B cell (primary cell): ENCODE measurements at regions not wholly inside any gene's neighbourhood (a gene's known extent, or its start where the extent isn't known, plus 50 kb on each side); places are given as distances from the start of the nearest gene placed in this dataset.
"Not testable (repeated sequence)": the region's sequence is repeated elsewhere in the genome, so short reads cannot be mapped to it uniquely, and the experiment has no call there.

ENCODE experiments used
- ATAC-seq: fragments of 200-7000 bp; cut with Tn5 transposase; one replicate; pipeline ENCODE4 v1.10.0; 2021; ENCODE audit warnings: low read depth, mild to moderate bottlenecking, moderate number of reproducible peaks, moderate library complexity
- CTCF ChIA-PET: fragments of 350-600 bp; sonication (Branson Sonifier 250); formaldehyde crosslinking; loops from one replicate; lab custom pipeline; 2021; ENCODE audit warnings: antibody characterized with exemption, inconsistent platforms; lab: Charles Lee
- POLR2A ChIA-PET: fragments of 350-600 bp; sonication (Branson Sonifier 250); formaldehyde crosslinking; loops from one replicate; lab custom pipeline; 2021; ENCODE audit warnings: antibody characterized with exemption; lab: Charles Lee
- DNase-seq: peaks from one replicate; pipeline ENCODE4 v3.0.0; 2013
- H2AFZ ChIP-seq: 2 replicates; pipeline ENCODE4 v1.6.1; 2012; ENCODE audit warnings: mild to moderate bottlenecking, low read depth, low read length; ENCODE audit not compliant: insufficient read depth, poor library complexity, severe bottlenecking
- H3K27ac ChIP-seq, 2 donors: 1 replicate in 1 of 2; 2 replicates in 1 of 2; pipeline ENCODE4 v1.5.1; 2012 to 2013; ENCODE audit warnings: low read length in 2 of 2, mild to moderate bottlenecking in 2 of 2, moderate library complexity in 1 of 2
- H3K27me3 ChIP-seq, 4 experiments: fragments of 200-600 bp in 1 of 4; sonication (generic) in 1 of 4; replicated peaks in 1 of 4; 1 replicate in 2 of 4; 2 replicates in 2 of 4; pipeline versions ENCODE4 v1.6.1 to v1.7.0; 2013 to 2016; ENCODE audit warnings: low read length in 3 of 4, mild to moderate bottlenecking in 2 of 4, mixed read lengths in 1 of 4, moderate library complexity in 1 of 4; ENCODE audit not compliant: insufficient read depth in 4 of 4, control insufficient read depth in 3 of 4; ENCODE audit errors: control extremely low read depth in 1 of 4
- H3K36me3 ChIP-seq, 2 experiments: replicated peaks in 1 of 2; 1 replicate in 1 of 2; 2 replicates in 1 of 2; pipeline versions ENCODE4 v1.6.1 to v1.7.1; 2013; ENCODE audit warnings: low read length in 1 of 2; ENCODE audit not compliant: insufficient read depth in 2 of 2, control insufficient read depth in 1 of 2; ENCODE audit errors: control extremely low read depth in 1 of 2, extremely low read depth in 1 of 2
- H3K4me1 ChIP-seq, 2 donors: fragments of 200-600 bp in 1 of 2; sonication (generic) in 1 of 2; 1 replicate in 1 of 2; 2 replicates in 1 of 2; pipeline versions ENCODE4 v1.5.1 to v1.6.1; 2013 to 2017; ENCODE audit warnings: low read length in 2 of 2; ENCODE audit not compliant: control insufficient read depth in 2 of 2, insufficient read depth in 2 of 2
- H3K4me2 ChIP-seq: replicated peaks from 2 replicates; pipeline ENCODE3; 2012; ENCODE audit warnings: mild to moderate bottlenecking, low read depth, low read length; ENCODE audit not compliant: poor library complexity, severe bottlenecking
- H3K4me3 ChIP-seq, 5 experiments: fragments of 200-600 bp in 1 of 5; sonication (generic) in 1 of 5; 1 replicate in 3 of 5; 2 replicates in 2 of 5; pipeline versions ENCODE4 v1.5.1 to v1.7.0; 2011 to 2016; ENCODE audit warnings: low read length in 4 of 5, mild to moderate bottlenecking in 4 of 5, low read depth in 2 of 5, control low read depth in 1 of 5, moderate library complexity in 1 of 5; ENCODE audit not compliant: insufficient read depth in 1 of 5; ENCODE audit errors: control extremely low read depth in 1 of 5, extremely low read depth in 1 of 5
- H3K79me2 ChIP-seq: fragments of 200-600 bp; sonication (generic); one replicate; pipeline ENCODE4 v1.6.0; 2016; ENCODE audit warnings: low read length; ENCODE audit not compliant: control insufficient read depth, insufficient read depth
- H3K9ac ChIP-seq: fragments of 200-600 bp; sonication (generic); 2 replicates; pipeline ENCODE4 v1.6.1; 2017; ENCODE audit warnings: mild to moderate bottlenecking, low read length, moderate library complexity
- H3K9me3 ChIP-seq, 3 donors: one replicate each; pipeline versions ENCODE4 v1.6.1 to v1.7.1; 2013; ENCODE audit warnings: low read length in 2 of 3; ENCODE audit not compliant: control insufficient read depth in 2 of 3, insufficient read depth in 1 of 3; ENCODE audit errors: control extremely low read depth in 1 of 3
- H4K20me1 ChIP-seq: 2 replicates; pipeline ENCODE4 v1.6.0; 2012; ENCODE audit warnings: mild to moderate bottlenecking, low read length; ENCODE audit not compliant: insufficient read depth, control insufficient read depth, poor library complexity, severe bottlenecking
- H3K27ac Mint-ChIP-seq: one replicate; pipeline ENCODE4 v1.8.0; 2021; ENCODE audit warnings: mixed read lengths
- H3K27me3 Mint-ChIP-seq: one replicate; pipeline ENCODE4 v1.8.0; 2021; ENCODE audit warnings: mixed read lengths
- H3K4me1 Mint-ChIP-seq: one replicate; pipeline ENCODE4 v1.8.0; 2021; ENCODE audit warnings: mixed read lengths
- H3K4me3 Mint-ChIP-seq: one replicate; pipeline ENCODE4 v1.8.0; 2021; ENCODE audit warnings: mixed read lengths
- H3K9me3 Mint-ChIP-seq: one replicate; pipeline ENCODE4 v1.8.0; 2022; ENCODE audit warnings: mixed read lengths; ENCODE audit not compliant: insufficient read depth
- CTCF ChIP-seq: fragments of 200-600 bp; IDR thresholded peaks from one replicate; pipeline ENCODE4 v1.8.0; 2022; ENCODE audit warnings: antibody characterized with exemption, mild to moderate bottlenecking
- EZH2 ChIP-seq: IDR thresholded peaks from 2 replicates; pipeline ENCODE4 v1.6.1; 2012; ENCODE audit warnings: borderline replicate concordance, low read depth, mild to moderate bottlenecking, moderate library complexity, low read length; ENCODE audit not compliant: insufficient read depth, poor library complexity, severe bottlenecking
- WGBS: methylation state at CpG from one replicate; pipeline ENCODE4 v1.1.5; 2013; ENCODE audit warnings: missing lambda C conversion rate; ENCODE audit not compliant: insufficient coverage; 5-methylcytosine and 5-hydroxymethylcytosine counted together
- intact Hi-C: fragments of 100-400 bp; cut with micrococcal nuclease; formaldehyde crosslinking; loops from one replicate; pipeline ENCODE4 v1.10.0; 2022

DNA sequence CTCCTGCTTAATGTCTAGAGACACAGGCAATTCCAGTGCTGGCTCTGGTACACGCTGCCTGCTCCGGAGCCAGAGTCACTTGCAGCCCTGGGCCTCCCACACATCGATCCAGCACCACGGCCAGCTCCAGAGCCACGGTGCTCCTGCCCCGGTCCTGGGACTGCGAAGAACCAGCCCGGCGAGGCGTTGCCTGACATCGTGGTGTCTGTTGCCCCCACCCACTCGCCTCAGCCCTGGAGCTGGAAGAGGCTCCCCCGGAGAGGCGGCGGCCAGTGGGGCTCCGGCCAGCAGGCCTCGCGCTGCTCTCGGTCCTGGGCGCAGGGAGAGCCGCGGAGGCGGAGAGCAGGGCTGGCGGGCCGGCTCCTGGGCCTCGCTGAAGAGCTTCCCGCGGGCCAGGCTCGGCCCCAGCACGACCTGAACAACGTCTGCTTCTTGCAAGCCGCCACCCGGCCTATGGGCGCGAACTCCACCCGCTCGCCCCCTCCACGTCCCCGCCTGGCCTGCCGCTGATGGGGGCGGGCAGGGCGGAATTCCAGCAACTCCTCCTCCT lies 364.8 kb downstream of the CEP170 start:
- TF ChIP-seq CTCF: no peak
- no peak for TF ChIP-seq EZH2
- no peak overlapping the region for H3K4me2 ChIP-seq
- no peaks in the 10 kb centered on the region for H4K20me1 ChIP-seq
- H3K4me1 ChIP-seq: no peaks in the 10 kb centered on the region
- H3K4me3 ChIP-seq: no peak overlapping the region
- Mint-ChIP-seq H3K4me3 (no peak overlapping the region), H3K9me3 (no peaks in the 10 kb centered on the region), H3K27ac (no peak overlapping the region), H3K4me1 (no peaks in the 10 kb centered on the region), H3K27me3 (peaks cover 16% of the 10 kb centered on the region)
- no peaks in the 10 kb centered on the region for H3K9me3 ChIP-seq
- DNase-seq (no peak), ATAC-seq (no peak)
- WGBS: 25% methylated on average over 42 of the region's 42 CpGs
- H3K79me2 ChIP-seq: no peaks in the 10 kb centered on the region
- H3K27ac ChIP-seq: no peak overlapping the region
- H3K27me3 ChIP-seq: peaks cover 0 to 3% (median 0%) of the 10 kb centered on the region in 4 experiments
- CTCF ChIA-PET: no interaction called here
- no peaks in the 10 kb centered on the region for H3K36me3 ChIP-seq
- H2AFZ ChIP-seq: no peak overlapping the region
- POLR2A ChIA-PET: interaction anchor here (0.7 kb wide), 1 partner anchor 861 kb away, joined by 3 read pairs; no protein-coding TSS in a partner anchor
- intact Hi-C loops: no loop called here
- H3K9ac ChIP-seq: no peak overlapping the region

- Histone ChIP-seq H3K4me3 (no peak overlapping the region), H3K4me1 (no peaks in the 10 kb centered on the region), H3K9me3 (no peaks in the 10 kb centered on the region), H3K27ac (no peak overlapping the region), H3K4me2 (no peak overlapping the region), H3K27me3 (peaks cover 0 to 3% (median 0%) of the 10 kb centered on the region in 4 experiments), H2AFZ (no peak overlapping the region), H4K20me1 (no peaks in the 10 kb centered on the region), H3K79me2 (no peaks in the 10 kb centered on the region), H3K9ac (no peak overlapping the region), H3K36me3 (no peaks in the 10 kb centered on the region)
- intact Hi-C loops: no loop called here
- DNase-seq: no peak
- CTCF ChIA-PET: no interaction called here
- H3K4me1 Mint-ChIP-seq: peaks cover 7% of the 10 kb centered on the region
- no peaks in the 10 kb centered on the region for H3K9me3 Mint-ChIP-seq
- POLR2A ChIA-PET: no interaction called here
- WGBS: 22% methylated on average over 2 of the region's 2 CpGs
- peaks cover 21% of the 10 kb centered on the region for H3K27me3 Mint-ChIP-seq
- H3K4me3 Mint-ChIP-seq: no peak overlapping the region
- no peak for ATAC-seq
- no peak overlapping the region for H3K27ac Mint-ChIP-seq
- TF ChIP-seq CTCF (no peak), EZH2 (no peak)
Measured at GRCh38 chr1:242886137-242886536, 361.6 kb upstream of the PLD5 start.

DNA sequence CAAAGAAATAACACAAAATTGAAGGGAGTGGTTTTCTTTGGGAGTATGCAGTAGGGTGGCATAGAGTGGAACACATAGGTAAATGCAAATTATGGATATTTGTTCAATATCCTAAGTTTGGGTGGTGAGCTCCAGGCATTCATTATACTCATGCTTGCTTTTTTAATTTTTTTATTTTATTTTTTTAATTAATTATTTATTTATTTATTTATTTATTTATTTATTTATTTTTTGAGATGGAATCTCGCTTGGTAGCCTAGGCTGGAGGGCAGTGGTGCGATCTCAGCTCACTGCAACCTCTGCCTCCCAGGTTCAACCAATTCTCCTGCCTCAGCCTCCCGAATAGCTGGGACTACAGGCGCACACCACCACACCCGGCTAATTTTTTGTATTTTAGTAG lies 355.5 kb upstream of the PLD5 start:
- H3K4me3 ChIP-seq, H3K27ac Mint-ChIP-seq, H3K79me2 ChIP-seq, CTCF ChIA-PET, H3K27ac ChIP-seq, H3K4me1 Mint-ChIP-seq, H3K9me3 Mint-ChIP-seq, H3K4me1 ChIP-seq, H3K9me3 ChIP-seq, H3K27me3 Mint-ChIP-seq, intact Hi-C loops, H3K27me3 ChIP-seq, H3K9ac ChIP-seq, POLR2A ChIA-PET, H3K4me3 Mint-ChIP-seq, ATAC-seq, H2AFZ ChIP-seq, H4K20me1 ChIP-seq, DNase-seq, H3K36me3 ChIP-seq, H3K4me2 ChIP-seq: not testable (repeated sequence)
- no CpG with 5 or more reads among the region's 5 CpGs for WGBS
